ENCODE measurements at regions not wholly inside any gene's neighbourhood (a gene's known extent, or its start where the extent isn't known, plus 50 kb on each side); places are given as distances from the start of the nearest gene placed in this dataset.

GRCh38 chr1:244920911-244921761, 56.8 kb upstream of the HNRNPU start:
- H3K36me3 Mint-ChIP-seq, result no peaks in the 10 kb centered on the region
- no peak overlapping the region for H3K4me3 Mint-ChIP-seq
- peak; percentile 65 for ATAC-seq
- peaks cover 7% of the 10 kb centered on the region for H3K27me3 Mint-ChIP-seq
- no peak overlapping the region for H3K27ac Mint-ChIP-seq
- peaks cover 28% of the 10 kb centered on the region for H3K4me1 Mint-ChIP-seq
- H3K9me3 Mint-ChIP-seq, result no peaks in the 10 kb centered on the region

- peaks cover 7% of the 10 kb centered on the region for H3K27me3 Mint-ChIP-seq
- no peaks in the 10 kb centered on the region for H3K9me3 Mint-ChIP-seq
- no peak for ATAC-seq
- peak overlapping the region; percentile 86 for H3K4me3 Mint-ChIP-seq
- H3K4me1 Mint-ChIP-seq, result peaks cover 28% of the 10 kb centered on the region
- peak overlapping the region; percentile 79 for H3K27ac Mint-ChIP-seq
- H3K36me3 Mint-ChIP-seq, result no peaks in the 10 kb centered on the region
Measured at GRCh38 chr1:244919320-244920282, 55.3 kb upstream of the HNRNPU start.

- Mint-ChIP-seq H3K36me3 (no peaks in the 10 kb centered on the region), H3K4me3 (peak overlapping the region; percentile 86), H3K27me3 (peaks cover 7% of the 10 kb centered on the region), H3K27ac (peak overlapping the region; percentile 79), H3K9me3 (no peaks in the 10 kb centered on the region), H3K4me1 (peaks cover 28% of the 10 kb centered on the region)
- ATAC-seq, result peak; percentile 85
Measured at GRCh38 chr1:244918421-244919319, 54.3 kb upstream of the HNRNPU start.

GRCh38 chr1:244917073-244917670, 52.8 kb upstream of the HNRNPU start:
- H3K36me3 Mint-ChIP-seq, result no peaks in the 10 kb centered on the region
- H3K4me1 Mint-ChIP-seq, result peaks cover 28% of the 10 kb centered on the region
- no peak overlapping the region for H3K4me3 Mint-ChIP-seq
- no peaks in the 10 kb centered on the region for H3K9me3 Mint-ChIP-seq
- ATAC-seq, result no peak
- H3K27me3 Mint-ChIP-seq, result peaks cover 7% of the 10 kb centered on the region
- H3K27ac Mint-ChIP-seq, result no peak overlapping the region

- Mint-ChIP-seq H3K4me1 (peaks cover 18% of the 10 kb centered on the region), H3K27me3 (peaks cover 7% of the 10 kb centered on the region), H3K4me3 (no peak overlapping the region), H3K36me3 (no peaks in the 10 kb centered on the region), H3K9me3 (no peaks in the 10 kb centered on the region), H3K27ac (no peak overlapping the region)
- ATAC-seq, result no peak
Measured at GRCh38 chr1:244915736-244916135, 51.4 kb upstream of the HNRNPU start.

- no peak overlapping the region for H3K4me3 Mint-ChIP-seq
- peaks cover 3% of the 10 kb centered on the region for H3K27me3 Mint-ChIP-seq
- no peak for ATAC-seq
- H3K4me1 Mint-ChIP-seq, result peaks cover 11% of the 10 kb centered on the region
- no peak overlapping the region for H3K27ac Mint-ChIP-seq
- no peaks in the 10 kb centered on the region for H3K36me3 Mint-ChIP-seq
- H3K9me3 Mint-ChIP-seq, result no peaks in the 10 kb centered on the region
Measured at GRCh38 chr1:244914761-244915160, 50.4 kb upstream of the HNRNPU start.

All from stimulated activated memory B cell treated with anti-CD40 and anti-IgM and Interleukin-4, amounts not matched to agents 10 μg/mL and 1 μg/mL and 100 μg/mL, for 72 hours (primary cell).